Left ventricle myocardium inferior (tissue), 1 donor: ENCODE measurements at regions not wholly inside any gene's neighbourhood (a gene's known extent, or its start where the extent isn't known, plus 50 kb on each side); places are given as distances from the start of the nearest gene placed in this dataset.
"Not testable (repeated sequence)": the region's sequence is repeated elsewhere in the genome, so short reads cannot be mapped to it uniquely, and the experiment has no call there.

Experiments used
- DNase-seq: peaks from one replicate; pipeline ENCODE4 v3.0.0-alpha.2; 2020
- H3K27ac ChIP-seq: fragments of 200-600 bp; replicated peaks from 2 replicates; pipeline ENCODE4 v1.8.0; 2021
- H3K27me3 ChIP-seq: fragments of 200-600 bp; 2 replicates; pipeline ENCODE4 v1.8.0; 2021; ENCODE audit warnings: low read depth
- H3K36me3 ChIP-seq: fragments of 200-600 bp; 2 replicates; pipeline ENCODE4 v1.8.0; 2021
- H3K4me1 ChIP-seq: fragments of 200-600 bp; 2 replicates; pipeline ENCODE4 v1.8.0; 2021
- H3K4me3 ChIP-seq: fragments of 200-600 bp; 2 replicates; pipeline ENCODE4 v1.8.0; 2021; ENCODE audit warnings: mild to moderate bottlenecking, moderate library complexity
- H3K9me3 ChIP-seq: fragments of 200-600 bp; replicated peaks from 2 replicates; pipeline ENCODE4 v1.8.0; 2021
- intact Hi-C: fragments of 100-400 bp; cut with micrococcal nuclease; formaldehyde crosslinking; loops from one replicate; pipeline ENCODE4 v1.11.0; 2022
- TF ChIP-seq, protein P1 (sequence below): fragments of 200-600 bp; IDR thresholded peaks from 2 replicates; pipeline ENCODE4 v1.8.0; 2021; ENCODE audit warnings: antibody characterized with exemption, mild to moderate bottlenecking, borderline replicate concordance
- donor health status: DM: no; HTN: yes; CAD: no; lungs with severe emphysema.

DNA sequence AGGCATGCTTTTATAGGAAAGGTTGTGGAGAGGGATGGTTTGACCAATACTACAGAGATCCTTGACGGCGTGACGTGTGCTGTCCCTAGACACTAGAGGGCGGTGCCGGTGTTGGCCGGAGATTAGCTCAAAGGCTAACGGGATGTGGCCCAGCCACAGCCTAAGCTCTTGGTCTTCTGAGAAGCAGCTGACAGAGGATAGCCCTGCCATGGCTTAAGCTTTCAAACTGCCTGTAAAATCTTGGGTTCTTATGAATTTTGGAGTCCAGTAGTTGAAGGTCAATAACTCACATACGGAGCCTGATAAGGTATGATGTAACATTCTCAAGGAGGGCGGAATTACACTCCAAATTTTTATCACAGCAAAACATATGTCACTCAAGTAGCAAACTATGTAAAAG is 515.7 kb upstream of the ATXN7L3B start:
- Histone ChIP-seq H3K36me3 (no peaks in the 10 kb centered on the region), H3K9me3 (no peaks in the 10 kb centered on the region), H3K4me3 (no peak overlapping the region), H3K4me1 (no peaks in the 10 kb centered on the region), H3K27me3 (no peaks in the 10 kb centered on the region), H3K27ac (no peak overlapping the region)
- TF ChIP-seq, protein P1, sequence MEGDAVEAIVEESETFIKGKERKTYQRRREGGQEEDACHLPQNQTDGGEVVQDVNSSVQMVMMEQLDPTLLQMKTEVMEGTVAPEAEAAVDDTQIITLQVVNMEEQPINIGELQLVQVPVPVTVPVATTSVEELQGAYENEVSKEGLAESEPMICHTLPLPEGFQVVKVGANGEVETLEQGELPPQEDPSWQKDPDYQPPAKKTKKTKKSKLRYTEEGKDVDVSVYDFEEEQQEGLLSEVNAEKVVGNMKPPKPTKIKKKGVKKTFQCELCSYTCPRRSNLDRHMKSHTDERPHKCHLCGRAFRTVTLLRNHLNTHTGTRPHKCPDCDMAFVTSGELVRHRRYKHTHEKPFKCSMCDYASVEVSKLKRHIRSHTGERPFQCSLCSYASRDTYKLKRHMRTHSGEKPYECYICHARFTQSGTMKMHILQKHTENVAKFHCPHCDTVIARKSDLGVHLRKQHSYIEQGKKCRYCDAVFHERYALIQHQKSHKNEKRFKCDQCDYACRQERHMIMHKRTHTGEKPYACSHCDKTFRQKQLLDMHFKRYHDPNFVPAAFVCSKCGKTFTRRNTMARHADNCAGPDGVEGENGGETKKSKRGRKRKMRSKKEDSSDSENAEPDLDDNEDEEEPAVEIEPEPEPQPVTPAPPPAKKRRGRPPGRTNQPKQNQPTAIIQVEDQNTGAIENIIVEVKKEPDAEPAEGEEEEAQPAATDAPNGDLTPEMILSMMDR = peak; percentile 54
- intact Hi-C loops = no loop called here
- DNase-seq = peak; percentile 35

DNA sequence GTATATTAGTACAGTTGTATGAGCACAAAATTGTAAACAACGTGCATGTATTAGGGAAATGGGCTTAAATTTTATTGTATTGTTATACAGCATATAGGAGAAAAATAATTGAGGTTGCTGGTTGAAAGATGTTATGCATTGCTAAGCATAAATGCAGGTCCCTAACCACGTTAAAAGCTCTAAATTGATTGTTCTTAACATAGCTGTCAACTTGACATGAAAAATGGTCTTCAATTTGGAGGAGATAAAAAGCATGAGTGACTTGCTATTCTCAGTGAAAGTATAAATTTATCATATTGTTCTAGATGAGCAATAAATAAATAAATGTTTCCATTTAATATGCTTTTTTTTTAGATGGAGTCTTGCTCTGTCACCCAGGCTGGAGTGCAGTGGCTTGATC is 506.6 kb upstream of the ATXN7L3B start:
- H3K36me3 ChIP-seq = no peaks in the 10 kb centered on the region
- no peaks in the 10 kb centered on the region for H3K4me1 ChIP-seq
- TF ChIP-seq, protein P1 = no peak
- H3K27ac ChIP-seq = no peak overlapping the region
- no peak overlapping the region for H3K4me3 ChIP-seq
- DNase-seq = no peak
- H3K27me3 ChIP-seq = no peaks in the 10 kb centered on the region
- no peaks in the 10 kb centered on the region for H3K9me3 ChIP-seq
- intact Hi-C loops = no loop called here

DNA sequence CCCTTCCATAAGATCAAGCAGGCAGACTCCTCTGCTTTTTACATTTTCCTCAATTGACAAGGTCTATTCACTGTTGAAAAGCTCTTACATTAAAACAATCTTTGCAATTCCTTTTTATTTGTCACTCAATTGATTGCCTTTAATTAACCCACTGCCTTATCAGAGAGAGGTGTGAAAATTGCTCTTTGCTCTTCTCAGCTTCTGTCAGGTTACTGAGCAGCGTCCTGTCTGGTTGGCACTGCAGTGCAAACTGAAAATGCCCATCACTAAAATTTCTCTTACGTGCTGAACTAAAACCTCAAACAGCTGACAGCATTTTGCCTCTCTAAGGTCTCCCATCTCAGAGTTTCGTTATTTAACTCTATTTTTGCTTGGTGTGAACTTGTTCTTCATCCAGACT is 504.1 kb upstream of the ATXN7L3B start:
- no peak for DNase-seq
- H3K36me3 ChIP-seq = no peaks in the 10 kb centered on the region
- H3K4me3 ChIP-seq = no peak overlapping the region
- intact Hi-C loops = no loop called here
- H3K9me3 ChIP-seq = no peaks in the 10 kb centered on the region
- H3K27me3 ChIP-seq = no peaks in the 10 kb centered on the region
- H3K4me1 ChIP-seq = no peaks in the 10 kb centered on the region
- TF ChIP-seq, protein P1 = no peak
- H3K27ac ChIP-seq = no peak overlapping the region

DNA sequence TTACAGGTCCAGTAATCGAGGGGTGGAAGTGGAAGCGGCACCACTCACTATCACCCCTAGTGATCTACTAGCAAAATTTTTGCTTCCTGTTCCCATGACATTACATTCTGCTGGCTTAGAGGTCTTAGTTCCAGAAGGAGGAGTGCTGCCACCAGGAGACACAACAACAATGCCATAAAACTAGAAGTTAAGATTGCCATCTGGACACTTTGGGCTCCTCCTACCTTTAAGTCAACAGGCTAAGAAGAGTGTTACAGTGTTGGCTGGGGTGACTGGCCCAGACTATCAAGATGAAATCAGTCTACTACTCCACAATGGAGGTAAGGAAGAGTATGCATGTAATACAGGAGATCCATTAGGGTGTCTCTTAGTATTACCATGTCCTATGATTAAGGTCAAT is 498.5 kb upstream of the ATXN7L3B start:
- H3K27ac ChIP-seq, H3K27me3 ChIP-seq, intact Hi-C loops, H3K4me1 ChIP-seq, DNase-seq, H3K4me3 ChIP-seq, H3K36me3 ChIP-seq, H3K9me3 ChIP-seq: not testable (repeated sequence)

DNA sequence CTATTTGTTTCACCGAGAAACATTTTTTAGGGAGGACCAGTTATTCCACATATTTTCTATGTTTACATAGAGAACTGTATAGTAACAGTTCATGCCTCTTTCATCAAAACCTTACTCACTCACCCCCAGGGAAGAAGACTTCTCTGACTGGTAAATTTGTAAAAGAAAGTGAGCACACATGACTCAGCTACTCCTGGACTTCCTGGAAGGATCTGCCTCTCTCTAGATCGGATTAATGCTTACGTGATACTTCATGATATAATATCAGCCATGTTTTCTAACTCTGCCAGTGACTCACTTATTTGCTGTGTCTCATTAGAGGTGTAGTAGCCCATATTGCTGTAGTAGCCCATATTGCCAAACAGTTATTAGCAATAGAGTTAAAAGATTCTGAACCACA is 494.3 kb upstream of the ATXN7L3B start:
- Histone ChIP-seq H3K4me3 (no peak overlapping the region), H3K36me3 (no peaks in the 10 kb centered on the region), H3K9me3 (peaks cover 4% of the 10 kb centered on the region), H3K27me3 (no peaks in the 10 kb centered on the region), H3K4me1 (no peaks in the 10 kb centered on the region), H3K27ac (no peak overlapping the region)
- DNase-seq = no peak
- intact Hi-C loops = no loop called here
- TF ChIP-seq, protein P1 = no peak

DNA sequence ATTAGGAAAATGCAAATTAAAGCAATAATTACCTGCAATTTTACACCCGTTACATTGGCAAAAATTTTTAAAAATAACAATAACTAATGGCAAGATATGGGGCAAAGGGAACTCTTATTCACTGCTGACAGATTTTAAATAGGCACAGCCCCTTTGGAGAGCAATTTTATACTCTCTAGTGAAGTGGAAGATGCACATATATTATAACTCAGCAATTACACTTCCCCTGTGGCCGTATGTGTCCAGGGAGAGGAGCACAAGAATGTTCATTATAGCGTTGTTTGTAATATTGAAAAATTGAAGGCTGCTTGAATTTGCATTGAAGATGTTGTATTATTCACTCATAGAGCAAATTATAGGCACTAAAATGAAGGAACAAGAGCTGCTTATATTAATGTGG is 488.3 kb upstream of the ATXN7L3B start:
- Histone ChIP-seq H3K4me1 (no peaks in the 10 kb centered on the region), H3K9me3 (peaks cover 6% of the 10 kb centered on the region), H3K27me3 (no peaks in the 10 kb centered on the region), H3K4me3 (no peak overlapping the region), H3K27ac (no peak overlapping the region), H3K36me3 (no peaks in the 10 kb centered on the region)
- DNase-seq = no peak
- TF ChIP-seq, protein P1 = no peak
- intact Hi-C loops = no loop called here
